T-helper 2 cell treated with Interferon-gamma antibody and Interleukin-4, amounts not matched to agents 100 ng/mL and 5 ng/mL, for 36 hours (primary cell): ENCODE measurements at regions not wholly inside any gene's neighbourhood (a gene's known extent, or its start where the extent isn't known, plus 50 kb on each side); places are given as distances from the start of the nearest gene placed in this dataset.
"Not testable (repeated sequence)": the region's sequence is repeated elsewhere in the genome, so short reads cannot be mapped to it uniquely, and the experiment has no call there.

ENCODE experiments used
- intact Hi-C: fragments of 100-400 bp; cut with micrococcal nuclease; formaldehyde crosslinking; loops from one replicate; pipeline ENCODE4 v1.15.1; 2023

DNA sequence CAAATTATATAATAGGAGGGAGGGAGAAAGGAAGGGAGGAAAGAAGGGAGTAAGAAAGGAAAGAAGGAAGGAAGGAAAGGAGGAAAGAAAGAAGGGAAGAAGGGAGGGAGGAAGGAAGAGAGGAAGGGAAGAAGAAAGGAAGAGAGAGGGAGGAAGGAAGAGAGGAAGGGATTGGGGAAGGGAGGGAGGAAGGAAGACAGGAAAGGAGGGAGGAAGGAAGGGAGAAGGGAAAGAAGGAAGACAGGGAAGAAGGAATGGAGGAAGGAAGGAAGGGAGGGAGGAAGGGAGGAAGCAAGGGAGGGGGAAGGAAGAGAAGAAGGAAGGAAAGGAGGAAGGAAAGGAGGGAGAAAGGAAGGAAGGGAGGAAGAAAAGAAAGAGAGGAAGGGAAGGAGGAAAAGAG, 660.5 kb downstream of the EPM2A start:
- intact Hi-C loops, result no loop called here

DNA sequence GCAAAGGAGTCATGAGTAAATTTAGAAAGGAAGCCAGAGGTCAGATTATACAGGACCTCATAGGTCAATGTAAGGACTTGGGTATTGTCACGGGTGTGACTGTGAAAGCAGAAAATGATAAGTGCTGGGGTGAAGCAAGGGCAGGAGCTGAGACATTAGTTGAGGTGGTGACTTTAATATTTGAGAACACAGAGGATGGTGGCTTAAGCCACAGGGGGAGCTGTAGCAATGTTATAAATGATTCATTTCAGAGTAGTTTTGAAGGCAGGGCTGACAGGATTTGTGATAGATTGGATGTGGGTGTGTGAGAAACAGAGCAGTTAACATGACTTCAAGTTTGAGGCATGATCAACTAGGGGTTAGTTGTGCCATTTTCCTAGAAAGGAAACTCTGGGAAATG, 659.9 kb downstream of the EPM2A start:
- intact Hi-C loops, result no loop called here

DNA sequence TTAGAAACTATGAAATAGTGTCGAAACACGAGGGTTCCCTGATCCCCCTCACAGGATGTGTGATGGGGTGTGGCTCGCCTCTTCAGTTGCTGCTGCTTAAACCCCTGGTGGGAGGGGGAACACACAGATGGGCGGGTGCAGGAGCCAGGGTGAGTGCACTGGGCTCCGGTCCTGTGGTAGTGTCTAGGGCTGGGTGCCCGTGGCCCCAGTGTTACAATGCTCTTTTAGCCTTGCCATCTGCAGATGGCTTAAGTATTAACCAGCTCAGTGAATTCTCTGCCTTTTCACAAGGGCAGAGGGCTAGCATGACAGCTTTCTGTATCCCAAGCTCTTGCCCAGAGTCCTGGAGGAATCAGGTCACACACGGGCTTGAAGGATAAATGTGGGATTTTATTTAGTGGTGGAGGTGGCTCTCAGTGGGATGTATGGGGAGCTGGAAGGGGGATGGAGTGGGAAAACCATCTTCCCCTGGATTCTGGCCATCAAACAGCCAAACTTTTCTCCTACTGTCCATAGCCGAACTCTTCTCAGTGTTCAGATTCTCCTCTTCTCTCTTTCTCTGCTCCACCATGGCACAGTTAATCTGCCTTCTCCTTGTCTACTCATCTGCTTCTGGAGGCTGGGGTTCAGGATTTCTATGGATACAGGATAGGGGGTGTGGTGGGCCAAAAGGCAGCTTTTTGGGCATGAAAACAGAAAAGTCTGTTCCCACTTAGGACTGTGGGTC, 659.0 kb downstream of the EPM2A start:
- intact Hi-C loops, result no loop called here

DNA sequence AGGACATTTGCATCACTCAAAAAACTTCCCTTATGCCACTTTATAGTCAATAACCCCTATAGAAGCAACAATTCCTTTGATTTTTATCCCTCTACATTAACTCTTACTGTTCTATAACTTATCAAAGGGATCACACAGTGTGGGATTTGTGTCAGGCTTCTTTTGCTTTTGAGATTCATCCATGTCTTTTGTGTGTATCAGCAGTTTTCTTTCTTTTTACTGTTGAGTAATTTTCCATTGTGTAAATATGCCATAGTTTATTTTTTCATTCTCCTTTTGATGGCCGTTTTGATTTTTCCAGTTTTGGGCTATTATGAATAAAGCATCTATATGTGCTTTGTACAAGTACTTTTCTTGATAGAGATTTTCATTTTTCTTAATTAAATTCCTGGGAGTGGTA, 657.9 kb downstream of the EPM2A start:
- intact Hi-C loops, result no loop called here

DNA sequence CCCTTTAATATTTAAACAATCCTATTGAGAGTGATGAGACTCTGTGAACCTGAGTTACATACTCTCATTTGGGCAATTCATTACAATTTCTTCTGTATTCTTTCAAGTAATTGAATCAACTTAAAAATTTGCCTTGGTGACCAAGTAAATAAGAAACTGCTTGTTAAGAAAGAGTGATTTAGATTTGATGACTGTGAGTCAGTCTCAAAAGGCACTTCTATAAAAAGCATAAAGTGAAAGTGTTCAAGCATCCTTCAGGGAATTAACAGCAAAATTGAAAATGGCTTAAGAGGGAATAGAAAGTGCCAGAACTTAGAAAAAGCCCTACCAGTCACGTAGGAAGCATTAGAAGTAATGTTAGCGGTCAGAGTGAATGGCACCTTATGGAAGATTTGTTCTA, 654.7 kb downstream of the EPM2A start:
- intact Hi-C loops, result no loop called here

DNA sequence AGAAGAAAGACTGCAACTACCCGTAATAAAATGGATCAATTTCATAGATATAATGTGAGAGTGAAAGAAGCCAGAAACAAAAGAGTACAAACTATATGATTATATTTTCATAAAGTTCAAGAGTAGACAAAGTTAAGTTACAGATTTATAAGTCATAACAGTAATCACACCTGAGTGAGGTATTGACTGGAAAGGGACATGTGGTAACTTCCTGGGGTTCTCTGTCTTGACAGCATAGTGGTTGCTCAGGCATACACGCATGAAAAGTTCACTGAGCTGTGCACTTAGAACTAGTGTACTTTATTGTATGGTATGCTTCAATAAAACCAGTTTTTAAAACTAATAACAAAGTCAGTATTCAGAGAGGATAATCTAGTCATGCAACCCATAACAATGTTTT, 653.6 kb downstream of the EPM2A start:
- intact Hi-C loops, result no loop called here

DNA sequence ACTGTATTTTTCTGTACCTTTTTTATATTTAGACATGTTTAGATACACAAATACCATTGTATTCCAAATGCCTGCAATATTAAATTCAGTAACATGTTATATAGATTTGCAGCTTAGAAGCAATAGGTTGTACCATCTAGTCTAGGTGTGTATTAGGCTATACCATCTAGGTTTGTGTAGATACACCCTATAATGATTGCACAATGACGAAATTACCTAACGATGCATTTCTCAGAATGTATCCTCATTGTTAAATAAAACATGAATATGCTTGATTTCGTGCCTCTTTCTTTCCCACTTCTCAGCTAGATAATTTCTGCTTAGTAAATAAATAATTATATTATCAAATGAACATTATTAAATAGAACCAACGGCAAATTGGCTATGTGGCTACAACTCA, 653.0 kb downstream of the EPM2A start:
- intact Hi-C loops, result no loop called here

DNA sequence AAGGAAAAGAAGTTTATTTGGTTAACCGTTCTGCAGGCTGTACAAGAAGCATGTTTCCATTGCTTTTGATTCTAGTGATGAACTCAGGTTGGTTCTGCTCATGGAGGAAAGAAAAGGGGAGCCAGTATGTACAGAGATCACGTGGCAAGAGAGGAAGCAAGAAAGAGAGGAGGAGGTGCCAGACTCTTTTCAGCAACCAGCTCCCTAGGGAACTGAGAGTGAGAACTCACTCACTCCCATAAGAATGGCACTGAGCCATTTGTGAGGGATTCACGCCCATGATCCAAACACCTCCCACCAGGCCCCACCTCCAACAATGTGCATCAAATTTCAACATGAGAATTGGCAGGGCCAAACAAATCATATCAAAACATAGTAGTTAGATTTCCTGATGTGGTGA, 649.1 kb downstream of the EPM2A start:
- intact Hi-C loops, result no loop called here

DNA sequence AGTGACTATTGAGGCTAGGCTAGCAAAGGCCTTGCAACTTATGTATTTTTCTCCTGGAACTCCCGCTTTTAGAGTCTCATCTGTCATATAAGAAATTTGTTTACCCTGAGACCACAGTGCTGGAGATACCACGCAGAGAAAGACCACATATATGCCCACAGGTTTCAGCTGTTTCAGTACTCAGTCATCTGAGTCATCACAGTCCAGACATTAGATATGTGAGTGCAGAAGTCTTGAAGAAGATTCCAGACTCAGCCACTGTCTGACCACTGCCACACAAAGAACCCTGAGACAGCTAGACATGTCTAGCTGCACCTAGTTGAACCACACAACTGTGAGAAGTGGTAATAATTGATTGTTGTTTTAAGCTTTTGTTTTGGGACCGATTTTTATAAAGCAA, 648.3 kb downstream of the EPM2A start:
- intact Hi-C loops, result no loop called here

DNA sequence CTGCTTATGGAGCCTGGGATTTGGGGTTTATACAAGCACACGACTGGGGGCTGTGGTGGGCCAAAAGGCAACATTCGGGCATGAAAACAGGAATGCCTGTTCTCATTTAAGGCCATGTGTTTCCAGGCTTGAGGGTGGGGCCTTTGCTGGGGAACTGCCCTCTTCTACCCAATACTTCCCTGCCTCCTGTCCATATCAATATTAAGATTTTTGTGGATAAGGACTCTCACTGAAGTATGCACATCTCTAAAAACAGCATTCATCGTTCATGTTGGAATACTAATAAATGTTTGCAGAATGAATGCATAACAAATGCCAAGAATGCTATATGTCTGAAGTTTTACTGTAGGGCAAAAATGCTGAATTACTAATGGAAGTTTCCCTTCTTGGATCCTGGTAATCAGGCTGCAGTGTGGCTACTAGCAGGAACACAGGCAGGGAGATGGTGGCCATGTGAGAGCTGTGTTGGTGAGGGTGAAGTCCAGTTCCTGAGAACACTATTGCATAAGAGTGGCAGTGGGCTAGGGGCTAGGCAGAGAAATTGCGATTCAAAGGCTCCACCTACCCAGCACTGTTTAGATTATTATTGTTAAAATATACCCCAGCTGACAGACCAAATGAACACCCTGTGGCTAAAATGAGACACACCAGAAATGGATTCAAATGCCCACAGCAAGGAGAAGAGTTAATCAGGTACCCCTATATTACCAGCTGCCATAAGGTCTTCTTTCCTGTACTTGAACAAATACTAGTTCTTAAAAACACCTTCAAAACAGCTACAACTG, 644.3 kb downstream of the EPM2A start:
- intact Hi-C loops, result no loop called here

DNA sequence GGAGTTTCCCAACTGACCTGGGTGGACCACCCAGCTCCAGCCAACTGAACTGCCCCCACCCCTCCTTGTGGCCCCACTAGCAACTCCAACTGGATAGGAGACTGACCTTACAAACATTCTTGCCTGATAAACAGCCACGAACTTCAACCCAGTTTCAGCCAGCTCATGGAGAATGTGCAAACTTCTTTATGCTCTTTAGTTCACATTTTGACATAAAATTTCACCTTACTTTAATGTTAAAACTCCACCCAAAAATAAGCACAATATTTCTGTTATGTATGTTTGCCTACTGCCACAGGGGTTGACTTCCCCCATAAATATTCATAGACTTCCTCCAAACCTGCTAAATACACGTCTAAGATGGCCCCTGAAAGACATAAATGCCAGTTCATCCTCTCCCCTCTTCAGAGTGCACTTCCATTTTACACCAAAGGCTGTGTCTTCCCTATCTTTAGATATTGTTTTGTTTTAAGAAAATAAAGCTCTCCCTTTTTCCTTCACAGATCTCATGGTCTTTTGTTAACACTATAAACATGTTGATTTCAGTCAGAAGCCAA, 643.7 kb downstream of the EPM2A start:
- intact Hi-C loops, result no loop called here

DNA sequence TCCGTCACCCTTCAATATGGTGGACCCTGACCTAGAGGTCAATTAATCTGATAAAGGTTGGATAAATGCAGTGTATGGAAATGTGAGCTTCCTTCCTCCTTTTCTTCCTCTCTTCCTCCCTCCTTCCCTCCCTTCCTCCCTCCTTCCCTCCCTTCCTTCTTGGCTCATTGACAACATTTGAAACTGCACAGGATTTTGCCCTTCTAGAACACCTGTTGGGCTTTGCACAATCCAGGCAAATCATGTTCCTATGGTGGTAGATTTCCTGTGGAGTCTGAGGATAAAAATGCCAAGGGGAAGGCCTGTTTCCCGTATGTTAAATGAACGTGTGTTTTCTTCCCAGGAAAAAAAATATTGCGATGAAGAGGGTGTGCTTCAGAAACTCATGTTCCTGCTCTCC, 642.8 kb downstream of the EPM2A start:
- intact Hi-C loops, result no loop called here

DNA sequence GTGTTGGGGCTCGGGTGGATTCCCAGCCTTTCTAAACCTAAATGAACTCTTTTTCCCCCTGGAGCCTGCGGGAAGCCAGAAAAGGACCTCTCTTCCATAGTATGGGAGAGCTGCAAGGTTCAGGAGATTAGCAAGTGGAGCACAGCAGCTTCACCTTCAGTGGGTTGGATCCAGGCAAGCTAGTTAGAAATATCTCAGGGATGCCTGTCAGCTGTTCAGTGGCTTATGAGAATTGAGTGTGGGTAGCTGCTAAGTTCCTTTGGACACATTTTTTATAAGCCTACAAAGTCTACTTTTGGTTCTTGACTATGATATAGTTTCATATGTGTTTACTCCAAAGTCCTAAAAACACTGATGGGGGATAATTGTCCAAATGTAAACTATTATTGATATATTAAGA, 642.1 kb downstream of the EPM2A start:
- intact Hi-C loops, result no loop called here

DNA sequence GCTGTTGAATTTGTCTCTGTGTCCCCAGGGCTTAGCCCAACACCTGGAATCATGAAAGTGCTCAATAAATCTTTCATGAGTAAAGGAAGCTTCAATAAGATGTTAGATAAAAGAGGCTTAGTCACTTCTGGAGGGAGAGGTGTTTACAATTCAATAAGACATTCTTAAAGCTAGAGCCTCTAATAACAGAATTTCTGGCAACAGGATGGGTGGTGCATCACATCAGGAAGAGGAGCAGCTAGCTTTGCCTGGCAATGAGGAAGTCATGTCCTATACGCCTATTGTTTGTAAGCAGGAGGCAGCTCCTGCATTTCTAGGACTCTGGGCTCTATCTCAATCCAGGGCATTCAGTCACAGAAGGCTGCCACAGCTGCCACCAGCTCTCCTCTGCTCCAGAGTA, 638.5 kb downstream of the EPM2A start:
- intact Hi-C loops, result no loop called here

DNA sequence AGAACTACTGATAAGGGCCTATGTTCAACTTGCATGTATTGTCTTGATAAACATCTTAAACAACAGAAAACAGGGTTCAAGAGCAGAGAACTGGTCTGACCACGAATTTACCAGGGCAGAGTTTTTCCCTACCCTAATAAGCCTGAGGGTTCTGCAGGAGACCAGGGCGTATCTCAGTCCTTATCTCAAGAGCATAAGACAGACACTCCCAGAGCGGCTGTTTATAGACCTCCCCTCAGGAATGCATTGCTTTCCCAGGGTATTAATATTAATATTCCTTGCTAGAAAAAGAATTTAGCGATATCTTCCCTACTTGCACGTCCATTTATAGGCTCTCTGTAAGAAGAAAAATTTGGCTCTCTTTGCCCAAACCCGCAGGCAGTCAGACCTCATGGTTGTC, 637.2 kb downstream of the EPM2A start:
- intact Hi-C loops, result not testable (repeated sequence)

DNA sequence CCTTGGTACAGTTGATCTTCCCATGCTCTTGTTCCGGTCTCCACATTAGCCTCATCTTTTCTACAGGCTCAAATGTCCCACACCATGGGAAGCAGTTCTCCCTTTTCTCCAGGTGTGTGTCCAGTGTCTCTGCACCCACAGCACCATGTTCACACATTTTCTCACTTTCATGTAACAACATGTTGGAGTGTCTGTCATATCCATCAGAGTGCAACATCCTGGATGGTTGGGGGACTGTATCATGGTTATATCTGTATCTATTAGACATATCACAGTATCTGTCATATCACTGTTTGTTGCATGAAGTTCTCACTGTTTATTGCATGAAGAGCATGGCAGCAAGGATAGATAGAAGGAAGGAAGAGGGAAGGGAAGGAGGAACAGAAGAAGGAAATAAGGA, 635.6 kb downstream of the EPM2A start:
- intact Hi-C loops, result no loop called here

DNA sequence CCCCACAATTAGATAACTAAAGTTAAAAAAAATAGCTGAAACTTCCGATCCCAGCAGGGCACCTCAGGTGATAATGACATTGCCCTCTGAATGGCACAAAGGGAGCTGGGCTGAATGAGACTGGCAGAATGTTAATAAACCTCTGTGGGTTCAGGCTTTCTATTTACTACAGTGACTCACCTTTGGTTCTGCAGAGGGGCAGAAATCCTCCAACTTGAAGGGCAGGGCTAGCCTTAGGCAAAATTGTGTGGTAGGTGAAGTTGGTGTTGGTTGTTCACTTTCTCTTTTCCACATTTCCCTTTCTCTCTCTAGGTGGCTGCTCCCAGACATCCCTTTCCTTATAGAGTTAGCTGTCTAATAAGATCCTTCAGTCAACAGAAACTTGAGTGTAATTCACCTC, 625.2 kb downstream of the EPM2A start:
- intact Hi-C loops, result no loop called here

DNA sequence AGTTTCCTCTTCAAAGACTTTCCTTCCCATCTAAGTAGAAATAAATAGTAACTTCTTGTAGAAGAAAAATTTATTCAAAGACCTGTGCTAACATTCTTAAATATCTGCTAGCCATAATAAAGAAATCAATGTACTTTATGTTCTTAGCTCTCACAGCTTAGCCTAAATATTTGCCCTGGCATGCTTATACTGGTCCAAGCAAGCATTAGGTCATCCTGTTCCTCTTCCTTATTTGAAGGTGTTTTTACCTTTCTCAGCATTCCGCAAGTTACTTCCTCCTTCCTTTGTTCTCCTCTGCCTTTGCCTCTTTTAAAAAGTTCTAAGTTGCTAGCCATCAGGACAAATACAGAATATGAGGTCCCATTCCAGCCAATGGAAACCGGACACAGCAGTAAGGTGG, 623.9 kb downstream of the EPM2A start:
- intact Hi-C loops, result not testable (repeated sequence)

DNA sequence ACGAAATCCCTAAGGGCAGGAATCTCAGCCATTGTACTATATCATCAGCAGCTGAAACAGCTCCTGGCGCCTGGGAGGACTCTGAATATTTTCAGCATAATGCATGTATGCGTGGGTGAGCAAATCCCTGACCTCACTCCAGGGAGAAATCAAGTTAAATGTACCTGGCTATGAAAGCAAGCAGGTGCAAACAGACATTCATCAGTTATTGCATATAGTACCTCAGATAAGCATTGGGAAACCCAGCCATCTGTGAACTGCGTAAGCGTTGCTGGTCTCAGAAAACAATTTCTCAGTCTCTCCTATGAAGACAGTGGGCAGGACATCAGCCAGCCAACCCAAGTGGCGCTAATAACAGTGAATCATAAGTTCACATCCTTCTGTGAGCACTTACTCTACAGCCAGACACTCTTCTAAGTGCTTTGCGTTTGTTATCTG, 622.6 kb downstream of the EPM2A start:
- intact Hi-C loops, result no loop called here

DNA sequence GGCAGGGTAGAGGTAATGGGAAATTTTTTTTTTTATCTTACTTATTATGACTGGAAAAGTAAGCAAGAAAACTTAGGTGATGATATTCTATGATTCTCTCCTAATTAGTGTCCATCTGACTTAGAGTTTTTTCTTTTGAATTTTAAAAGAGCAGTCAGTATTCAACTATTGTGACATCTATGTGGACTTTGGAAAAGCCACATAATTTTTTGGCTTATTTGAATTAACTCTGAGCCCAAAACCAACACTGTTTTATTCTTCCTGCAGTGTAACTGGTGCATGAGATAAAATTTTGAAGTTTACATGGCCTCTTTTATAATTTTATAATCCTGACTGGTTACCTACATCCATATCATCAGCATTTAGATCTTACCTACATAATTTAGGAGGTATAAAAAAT, 619.7 kb downstream of the EPM2A start:
- intact Hi-C loops, result no loop called here

DNA sequence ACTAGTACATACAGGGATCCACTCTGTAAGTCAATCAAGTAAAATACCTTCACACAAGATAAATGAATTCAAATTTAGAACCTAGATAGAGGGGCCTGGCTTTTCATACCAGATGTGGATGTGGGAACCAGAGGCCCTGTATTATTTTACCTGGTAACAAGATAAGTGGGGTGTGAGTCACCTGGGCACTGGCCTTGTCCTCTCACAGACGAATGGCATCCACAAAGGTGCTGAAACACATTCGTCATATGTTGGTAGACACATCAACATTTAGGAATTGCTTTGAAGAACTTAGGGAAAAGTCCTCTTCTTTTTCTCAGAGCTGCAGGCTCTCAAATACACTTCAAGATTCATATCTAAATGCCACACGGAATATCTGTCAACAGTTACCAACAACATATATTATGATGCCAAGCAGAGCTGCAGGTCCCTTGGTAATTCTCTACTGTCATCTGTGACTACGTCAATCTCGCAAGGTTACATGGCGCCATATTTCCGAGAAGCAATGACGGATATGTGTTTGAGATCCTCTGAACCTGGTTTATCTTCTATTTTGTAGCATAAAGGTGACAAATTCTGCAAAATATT, 618.6 kb downstream of the EPM2A start:
- intact Hi-C loops, result no loop called here

DNA sequence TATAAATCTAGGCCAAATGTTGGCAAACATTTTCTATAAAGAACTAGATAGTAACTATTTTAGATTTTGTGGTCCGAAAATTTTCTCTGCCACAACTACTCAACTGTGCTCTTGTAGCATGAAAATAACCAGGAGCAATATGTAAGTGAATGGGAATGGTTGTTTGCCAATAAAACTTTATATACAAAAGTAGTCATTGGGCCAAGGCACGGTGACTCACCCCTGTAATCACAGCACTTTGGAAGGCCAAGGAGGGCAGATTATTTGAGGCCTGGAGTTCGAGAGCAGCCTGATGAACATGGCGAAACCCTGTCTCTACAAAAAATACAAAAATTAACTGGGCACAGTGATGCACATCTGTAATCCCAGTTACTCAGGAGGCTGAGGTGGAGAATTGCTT, 617.1 kb downstream of the EPM2A start:
- intact Hi-C loops, result no loop called here
